Stimulated activated naive CD8-positive, alpha-beta T cell treated with anti-CD3 and anti-CD28 coated beads, Interleukin-15, amount 100 ng/mL, for 72 hours (primary cell): ENCODE measurements at regions not wholly inside any gene's neighbourhood (a gene's known extent, or its start where the extent isn't known, plus 50 kb on each side); places are given as distances from the start of the nearest gene placed in this dataset.
A peak's percentile ranks its signal among the peaks of the same experiment; 100 is the strongest.

Experiments
- ATAC-seq: fragments of 150-1000 bp; cut with Tn5 transposase; 2 replicates; pipeline ENCODE4 v1.10.0; 2021; ENCODE audit warnings: mild to moderate bottlenecking, moderate library complexity
- DNase-seq, 2 donors: peaks; one replicate each; pipeline ENCODE4 v3.0.0; 2021 to 2022
- H3K27ac Mint-ChIP-seq, 2 donors: one replicate each; pipeline ENCODE4 v1.8.0; 2022; ENCODE audit warnings: mild to moderate bottlenecking in 2 of 2, mixed read lengths in 2 of 2, moderate library complexity in 2 of 2
- H3K27me3 Mint-ChIP-seq: one replicate; pipeline ENCODE4 v1.8.0; 2022; ENCODE audit warnings: mixed read lengths
- H3K4me1 Mint-ChIP-seq: one replicate; pipeline ENCODE4 v1.8.0; 2022; ENCODE audit warnings: mild to moderate bottlenecking, mixed read lengths
- H3K4me3 Mint-ChIP-seq, 2 donors: one replicate each; pipeline ENCODE4 v1.8.0; 2022; ENCODE audit warnings: mild to moderate bottlenecking in 2 of 2, mixed read lengths in 2 of 2, moderate library complexity in 1 of 2
- H3K9me3 Mint-ChIP-seq, 2 donors: one replicate each; pipeline ENCODE4 v1.8.0; 2022; ENCODE audit warnings: mixed read lengths in 2 of 2

DNA sequence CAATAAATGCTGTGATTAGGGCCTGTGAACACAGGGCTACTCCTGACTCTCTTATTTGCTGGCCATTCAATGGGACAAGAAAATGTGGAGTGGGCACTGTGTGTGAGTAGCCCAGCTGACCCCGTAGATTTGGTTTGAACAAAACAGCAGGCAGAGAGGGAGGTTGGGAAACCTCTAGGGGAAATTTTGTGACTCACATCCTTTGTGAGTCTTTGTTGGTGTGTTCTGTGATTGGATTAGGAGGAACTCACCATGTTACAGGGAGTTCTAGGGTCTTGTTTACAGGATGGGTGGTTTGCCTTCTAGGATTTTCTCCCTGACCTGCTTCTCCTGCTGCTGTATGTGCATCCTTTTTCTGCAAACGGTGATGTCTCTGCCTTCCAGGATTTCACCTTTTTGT lies 128.3 kb upstream of the MKI67 start:
- no peaks in the 10 kb centered on the region for H3K9me3 Mint-ChIP-seq
- H3K4me3 Mint-ChIP-seq: no peak overlapping the region
- H3K27me3 Mint-ChIP-seq: peaks cover 24% of the 10 kb centered on the region
- no peak overlapping the region for H3K27ac Mint-ChIP-seq
- H3K4me1 Mint-ChIP-seq: peaks cover 13% of the 10 kb centered on the region
- ATAC-seq (no peak), DNase-seq (no peak)

DNA sequence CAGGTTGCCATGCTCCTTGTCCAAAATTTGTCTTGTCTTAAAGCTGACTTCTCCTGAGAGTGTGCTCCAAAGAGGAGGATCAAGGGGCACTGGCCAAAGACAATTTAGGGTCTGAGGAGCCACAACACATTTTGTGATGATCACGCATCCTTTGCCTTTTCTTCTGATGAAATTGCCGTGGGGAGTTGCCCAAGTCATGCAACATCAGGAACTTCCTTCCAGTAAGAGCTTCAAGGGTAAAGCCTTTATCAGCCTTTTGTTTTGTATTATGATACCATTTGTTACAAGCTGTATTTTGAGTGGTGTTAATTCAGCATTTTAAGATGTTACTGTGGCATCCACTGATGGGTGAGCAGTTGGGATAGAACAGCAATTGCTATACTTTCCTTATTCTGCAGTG lies 131.2 kb upstream of the MKI67 start:
- H3K27me3 Mint-ChIP-seq: peaks cover 23% of the 10 kb centered on the region
- DNase-seq (no peak), ATAC-seq (no peak)
- no peaks in the 10 kb centered on the region for H3K9me3 Mint-ChIP-seq
- H3K4me3 Mint-ChIP-seq: no peak overlapping the region
- H3K27ac Mint-ChIP-seq: no peak overlapping the region
- peaks cover 13% of the 10 kb centered on the region for H3K4me1 Mint-ChIP-seq

DNA sequence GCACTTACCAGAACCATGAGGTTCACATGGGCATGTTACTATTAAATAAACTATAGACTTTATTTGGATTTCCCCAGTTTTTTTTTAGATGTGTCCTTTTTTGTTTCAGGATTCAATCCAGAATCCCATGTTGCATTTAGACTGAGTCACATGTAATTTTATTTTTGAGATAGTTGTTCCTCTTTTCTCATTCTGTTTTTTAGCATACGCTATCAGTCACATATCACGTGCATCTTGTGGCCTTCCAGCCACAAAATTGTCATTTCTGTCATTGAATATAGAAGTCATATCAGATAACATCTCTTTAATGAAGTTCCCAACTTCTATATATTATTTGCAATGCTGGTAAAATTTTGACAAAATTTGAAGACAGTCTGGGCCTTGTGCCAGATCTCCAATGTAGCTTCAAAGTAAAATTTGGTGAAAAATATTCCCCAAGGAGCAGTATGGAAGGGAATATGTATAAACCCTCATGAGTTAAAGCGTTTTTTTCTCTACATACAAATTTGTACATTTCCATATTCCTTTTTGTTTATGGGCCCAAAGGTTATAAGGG lies 132.3 kb upstream of the MKI67 start:
- ATAC-seq: no peak
- no peaks in the 10 kb centered on the region for H3K9me3 Mint-ChIP-seq
- H3K4me1 Mint-ChIP-seq: peaks cover 13% of the 10 kb centered on the region
- no peak overlapping the region for H3K4me3 Mint-ChIP-seq
- no peak overlapping the region for H3K27ac Mint-ChIP-seq
- H3K27me3 Mint-ChIP-seq: peaks cover 33% of the 10 kb centered on the region
- DNase-seq: no peak

DNA sequence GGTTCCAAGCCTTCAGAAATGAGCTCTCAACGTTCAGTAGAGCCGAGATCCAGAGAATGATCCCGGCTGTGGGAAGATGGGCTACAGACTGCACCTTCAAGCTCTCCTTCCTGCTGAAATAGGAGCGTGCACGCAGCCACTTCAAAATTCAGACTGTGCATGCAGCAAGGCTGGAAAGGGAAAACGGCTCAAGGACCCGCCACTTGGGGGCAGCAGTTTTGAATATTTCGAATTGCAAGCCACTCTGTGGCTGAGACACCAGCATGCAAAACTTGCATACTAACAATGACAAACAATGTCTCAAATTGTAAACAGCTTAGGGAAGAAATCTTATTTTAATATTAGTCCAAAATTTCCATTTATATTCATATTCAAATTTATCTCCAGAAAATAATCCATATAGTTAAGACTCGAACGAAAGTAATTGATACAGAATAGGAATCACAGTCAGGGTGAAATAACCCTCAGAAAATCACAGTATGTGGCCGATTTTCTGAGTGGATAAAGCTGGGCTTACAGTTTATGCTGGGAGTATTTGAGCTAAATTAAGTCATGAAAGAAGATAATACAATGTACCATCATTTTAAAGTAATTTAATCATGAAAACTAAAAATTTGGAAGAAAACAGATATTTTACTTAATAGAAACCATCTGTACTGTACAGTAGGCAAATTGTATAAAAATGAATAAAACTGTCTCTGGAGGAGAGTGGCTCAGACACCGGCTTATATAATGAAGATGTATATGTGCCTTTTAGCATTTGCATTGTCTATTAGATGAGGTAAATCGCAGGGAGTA lies 137.9 kb upstream of the MKI67 start:
- Mint-ChIP-seq H3K27me3 (peaks cover 67% of the 10 kb centered on the region), H3K4me3 (no peak overlapping the region), H3K9me3 (no peaks in the 10 kb centered on the region), H3K4me1 (no peaks in the 10 kb centered on the region), H3K27ac (no peak overlapping the region)
- DNase-seq: peak; percentile 26
- ATAC-seq: no peak

DNA sequence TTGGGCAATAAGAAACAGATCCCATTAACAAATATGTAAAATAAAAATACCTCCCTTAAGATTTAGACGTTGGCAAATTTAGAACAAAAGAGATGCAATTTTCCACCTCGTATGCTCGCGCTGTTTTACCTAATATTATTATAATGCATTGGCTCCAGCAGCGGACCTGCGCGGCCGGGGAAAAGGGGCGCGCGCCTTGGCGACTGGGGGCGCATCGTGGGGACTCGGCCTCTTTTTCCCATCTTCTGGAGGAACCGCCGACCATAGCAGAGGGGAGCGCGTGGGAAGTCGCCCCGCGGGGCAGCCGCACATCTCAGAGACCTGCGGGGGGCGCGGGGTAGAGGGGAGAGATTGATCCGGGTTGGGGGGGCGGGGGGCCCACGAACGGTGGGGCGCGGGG lies 139.4 kb upstream of the MKI67 start:
- no peak overlapping the region for H3K27ac Mint-ChIP-seq
- no peak for DNase-seq
- peaks cover 76% of the 10 kb centered on the region for H3K27me3 Mint-ChIP-seq
- H3K4me3 Mint-ChIP-seq: no peak overlapping the region
- H3K9me3 Mint-ChIP-seq: no peaks in the 10 kb centered on the region
- ATAC-seq: peak; percentile 31
- H3K4me1 Mint-ChIP-seq: no peaks in the 10 kb centered on the region

DNA sequence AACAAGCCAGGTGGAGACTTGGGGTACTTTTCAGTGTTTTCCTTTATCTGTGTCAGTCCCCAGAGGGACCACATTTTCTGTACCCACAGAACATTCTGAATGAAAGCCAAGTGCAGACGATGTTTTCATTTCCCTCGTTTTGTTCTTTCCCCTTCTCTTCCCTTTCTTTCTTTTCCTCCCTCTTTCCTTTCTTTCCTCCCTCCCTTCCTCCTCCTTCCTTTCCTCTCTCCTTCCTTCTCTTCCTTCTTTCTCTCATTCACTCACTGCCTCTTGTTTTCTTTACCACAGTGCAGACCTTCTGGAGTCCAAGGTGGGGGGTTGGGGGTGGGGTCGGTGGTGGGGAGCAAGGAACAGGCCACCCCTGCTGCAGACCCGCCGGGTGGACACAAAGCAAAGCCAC lies 141.4 kb upstream of the MKI67 start:
- H3K27ac Mint-ChIP-seq: no peak overlapping the region
- no peak overlapping the region for H3K4me3 Mint-ChIP-seq
- peaks cover 87% of the 10 kb centered on the region for H3K27me3 Mint-ChIP-seq
- H3K4me1 Mint-ChIP-seq: no peaks in the 10 kb centered on the region
- DNase-seq (no peak), ATAC-seq (no peak)
- no peaks in the 10 kb centered on the region for H3K9me3 Mint-ChIP-seq

DNA sequence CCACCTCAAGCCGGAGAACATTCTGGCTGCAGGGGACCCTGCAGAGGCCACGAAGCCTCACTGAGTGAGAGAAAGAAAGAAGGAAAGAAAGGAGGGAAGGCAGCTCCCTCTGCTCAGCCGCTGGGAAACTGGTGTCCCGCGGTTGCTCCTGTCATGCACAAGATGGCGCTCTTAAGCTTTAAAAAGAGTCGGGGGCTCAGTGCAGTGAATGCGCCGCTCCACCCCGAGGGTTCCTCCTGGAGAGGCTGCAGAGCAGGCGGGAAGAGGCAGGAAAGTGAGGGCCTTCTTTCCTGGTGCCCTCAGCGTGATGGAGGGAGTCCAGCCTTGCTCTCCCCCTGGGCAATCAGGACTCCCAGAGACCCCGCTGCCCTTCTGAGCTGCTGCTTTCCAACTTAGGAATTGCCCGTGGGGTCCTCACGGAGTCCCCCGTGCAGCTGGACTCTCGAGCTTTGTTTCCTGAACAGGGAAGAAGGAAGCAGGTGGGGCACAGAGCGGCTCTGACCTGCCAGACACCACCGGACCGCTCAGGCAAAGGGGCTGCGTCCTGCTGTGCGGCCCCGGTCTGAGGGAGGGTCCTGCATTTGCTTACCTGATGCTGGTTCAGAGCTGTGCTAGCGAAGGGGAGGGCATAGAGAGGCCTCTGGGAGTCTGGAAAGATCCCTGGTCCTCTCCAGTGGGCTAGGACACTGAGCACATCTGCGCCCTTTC lies 141.9 kb upstream of the MKI67 start:
- no peaks in the 10 kb centered on the region for H3K4me1 Mint-ChIP-seq
- ATAC-seq (peak; percentile 16), DNase-seq (peak in 1 of 2 donors; percentile 10)
- H3K27me3 Mint-ChIP-seq: peaks cover 87% of the 10 kb centered on the region
- H3K9me3 Mint-ChIP-seq: no peaks in the 10 kb centered on the region
- no peak overlapping the region for H3K27ac Mint-ChIP-seq
- H3K4me3 Mint-ChIP-seq: no peak overlapping the region

DNA sequence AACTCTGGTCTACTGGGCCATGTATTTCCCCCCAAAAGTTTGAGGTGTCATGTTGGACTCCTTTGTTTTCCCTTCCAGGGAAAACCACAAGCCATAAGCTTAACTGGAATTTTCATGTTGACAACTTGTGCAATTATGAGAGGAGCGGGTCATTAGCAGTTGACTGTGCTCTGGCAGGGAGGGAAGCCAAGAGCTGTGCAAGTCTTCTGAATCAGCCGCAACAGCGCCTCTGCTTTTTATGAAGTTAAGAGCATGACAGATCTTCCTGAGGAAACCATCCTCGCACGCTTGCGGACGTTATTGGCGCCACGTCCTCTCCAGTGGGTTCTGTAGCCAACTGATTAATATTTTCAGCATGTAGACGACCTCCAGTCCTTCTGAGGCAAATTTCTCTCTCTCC lies 148.7 kb upstream of the MKI67 start:
- Mint-ChIP-seq H3K27me3 (peaks cover 82% of the 10 kb centered on the region), H3K9me3 (no peaks in the 10 kb centered on the region), H3K27ac (no peak overlapping the region), H3K4me3 (peak overlapping the region; percentile 30 to 42), H3K4me1 (peaks cover 12% of the 10 kb centered on the region)
- peak; percentile 56 for ATAC-seq
- no peak for DNase-seq

DNA sequence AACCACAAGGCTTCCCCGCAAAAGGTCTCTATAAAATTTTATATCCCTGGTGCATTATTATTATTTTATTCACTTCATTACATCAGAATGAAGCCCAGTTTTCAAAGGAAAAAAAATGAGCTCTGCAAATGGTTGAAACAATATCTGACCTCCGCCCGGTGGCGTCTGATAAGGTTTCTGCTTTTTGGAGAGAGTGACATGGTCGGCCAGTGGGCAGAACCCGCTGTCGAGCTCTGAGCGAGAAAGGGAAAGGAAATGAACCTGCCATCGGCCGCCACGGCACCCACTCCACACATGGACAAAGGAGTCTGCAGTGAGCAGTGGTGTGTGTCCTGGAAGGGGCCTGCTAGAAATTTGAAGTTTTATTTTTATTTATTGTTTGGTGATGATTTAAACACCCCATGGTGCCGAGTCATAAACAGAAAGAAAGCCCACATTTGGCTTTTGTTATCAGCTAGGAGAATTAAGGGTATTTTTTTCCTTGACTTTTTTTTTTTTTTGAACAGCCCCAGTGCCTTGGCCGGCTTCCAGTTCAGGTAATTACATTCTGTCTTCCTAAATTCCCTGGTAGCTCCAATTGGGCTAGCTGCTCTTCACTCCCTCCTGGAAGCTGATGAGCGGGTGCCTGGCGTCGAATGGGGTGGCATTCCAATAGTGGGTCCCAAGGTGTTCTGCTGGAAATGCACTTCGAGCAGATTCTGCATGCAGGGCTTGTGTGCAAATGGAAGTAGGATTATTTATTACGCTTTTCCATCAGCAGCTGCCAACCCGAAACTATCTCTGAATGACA lies 149.4 kb upstream of the MKI67 start:
- peak overlapping the region; percentile 30 to 42 for H3K4me3 Mint-ChIP-seq
- DNase-seq (no peak), ATAC-seq (no peak)
- peaks cover 75% of the 10 kb centered on the region for H3K27me3 Mint-ChIP-seq
- H3K9me3 Mint-ChIP-seq: no peaks in the 10 kb centered on the region
- peaks cover 12% of the 10 kb centered on the region for H3K4me1 Mint-ChIP-seq
- H3K27ac Mint-ChIP-seq: no peak overlapping the region

DNA sequence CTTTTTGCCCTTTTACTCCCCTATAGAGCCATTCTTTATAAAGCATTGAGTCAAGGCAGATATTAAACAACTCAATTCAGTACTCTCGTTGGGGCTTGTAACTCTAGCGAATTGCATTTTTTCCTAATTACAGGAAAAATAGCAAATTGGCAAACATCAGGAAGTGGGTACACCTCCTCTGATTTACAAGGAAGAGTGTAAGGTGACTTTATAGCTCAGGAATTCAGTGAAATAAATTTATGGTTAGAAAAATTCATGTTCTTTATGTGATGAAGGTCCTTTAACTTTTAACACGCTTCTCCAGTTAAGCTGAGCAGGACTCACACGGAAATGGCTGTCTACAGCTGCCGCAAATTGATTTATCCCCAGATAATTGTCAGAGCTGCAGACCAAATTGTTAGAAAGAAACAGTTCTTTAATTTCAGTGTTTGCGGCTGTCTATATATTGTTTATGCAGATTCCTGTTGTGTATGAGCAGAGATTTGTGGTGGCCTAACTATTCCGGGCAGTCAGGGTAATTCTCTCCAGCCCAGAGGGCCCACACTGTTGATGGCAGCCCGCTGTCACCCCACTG lies 151.1 kb upstream of the MKI67 start:
- peaks cover 60% of the 10 kb centered on the region for H3K27me3 Mint-ChIP-seq
- H3K27ac Mint-ChIP-seq: no peak overlapping the region
- no peak overlapping the region for H3K4me3 Mint-ChIP-seq
- ATAC-seq: no peak
- no peak for DNase-seq
- H3K9me3 Mint-ChIP-seq: no peaks in the 10 kb centered on the region
- peaks cover 12% of the 10 kb centered on the region for H3K4me1 Mint-ChIP-seq

DNA sequence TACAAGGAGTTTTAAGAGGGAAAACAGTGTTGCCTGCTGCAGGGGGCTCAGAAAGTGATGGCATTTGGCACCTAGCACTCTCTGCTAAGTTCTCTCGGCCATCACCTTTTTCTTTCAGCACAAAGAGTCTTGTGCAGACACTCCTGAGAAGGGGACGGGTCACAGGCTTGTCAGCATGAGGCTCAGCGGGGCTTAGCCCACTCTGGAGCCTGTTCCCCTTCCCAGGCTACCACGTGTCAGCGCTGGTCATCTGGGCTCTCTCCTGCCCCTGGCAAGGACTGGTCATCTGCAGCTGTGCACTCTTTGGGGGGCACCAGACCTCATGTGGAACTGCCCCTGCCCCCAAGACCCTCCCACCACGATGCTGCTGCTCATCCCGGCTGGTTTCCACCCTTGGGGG lies 152.1 kb upstream of the MKI67 start:
- no peak for DNase-seq
- ATAC-seq: no peak
- no peak overlapping the region for H3K27ac Mint-ChIP-seq

DNA sequence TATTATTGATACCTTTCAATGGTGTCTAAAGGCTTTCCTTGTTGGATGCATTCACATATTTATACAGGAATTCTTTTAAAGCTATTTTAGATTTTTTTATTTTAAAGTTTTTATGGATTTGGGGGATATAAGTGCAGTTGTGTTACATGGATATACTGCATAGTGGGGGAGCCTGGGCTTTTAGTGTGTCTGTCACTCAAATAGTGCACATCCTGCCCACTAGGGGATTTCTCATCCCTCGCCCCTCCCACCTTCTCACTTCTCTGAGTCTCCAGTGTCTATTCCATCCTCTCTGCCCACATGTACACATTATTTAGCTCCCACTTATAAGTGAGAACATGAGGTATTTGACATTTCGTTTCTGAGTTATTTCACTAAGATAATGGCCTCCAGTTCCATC lies 154.0 kb upstream of the MKI67 start:
- H3K4me1 Mint-ChIP-seq: peaks cover 5% of the 10 kb centered on the region
- no peak overlapping the region for H3K27ac Mint-ChIP-seq
- H3K27me3 Mint-ChIP-seq: peaks cover 44% of the 10 kb centered on the region
- ATAC-seq (no peak), DNase-seq (no peak)
- no peak overlapping the region for H3K4me3 Mint-ChIP-seq
- no peaks in the 10 kb centered on the region for H3K9me3 Mint-ChIP-seq

More for the DNA sequence above, 152.1 kb upstream of the MKI67 start:
- H3K4me1 Mint-ChIP-seq: peaks cover 12% of the 10 kb centered on the region
- no peaks in the 10 kb centered on the region for H3K9me3 Mint-ChIP-seq
- peaks cover 50% of the 10 kb centered on the region for H3K27me3 Mint-ChIP-seq
- no peak overlapping the region for H3K4me3 Mint-ChIP-seq

DNA sequence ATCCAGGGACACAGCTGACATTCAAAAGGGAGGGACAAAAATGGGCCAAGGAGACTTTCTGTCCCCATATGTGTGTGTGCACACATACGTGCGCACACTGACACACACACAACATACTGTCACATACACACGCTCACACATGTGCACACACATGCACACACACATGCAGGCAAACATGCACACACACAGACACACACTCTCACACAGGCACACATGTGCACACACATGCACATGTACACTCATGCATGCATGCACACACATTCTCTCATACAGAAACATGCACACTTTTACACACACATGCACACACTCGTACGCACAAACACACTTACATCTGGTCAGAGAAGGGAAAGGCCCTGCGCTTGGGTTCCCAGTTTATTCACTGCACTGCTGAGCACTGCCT lies 155.1 kb upstream of the MKI67 start:
- no peak overlapping the region for H3K27ac Mint-ChIP-seq
- peaks cover 45% of the 10 kb centered on the region for H3K27me3 Mint-ChIP-seq
- H3K9me3 Mint-ChIP-seq: no peaks in the 10 kb centered on the region
- no peak overlapping the region for H3K4me3 Mint-ChIP-seq
- DNase-seq (no peak), ATAC-seq (no peak)
- H3K4me1 Mint-ChIP-seq: no peaks in the 10 kb centered on the region

DNA sequence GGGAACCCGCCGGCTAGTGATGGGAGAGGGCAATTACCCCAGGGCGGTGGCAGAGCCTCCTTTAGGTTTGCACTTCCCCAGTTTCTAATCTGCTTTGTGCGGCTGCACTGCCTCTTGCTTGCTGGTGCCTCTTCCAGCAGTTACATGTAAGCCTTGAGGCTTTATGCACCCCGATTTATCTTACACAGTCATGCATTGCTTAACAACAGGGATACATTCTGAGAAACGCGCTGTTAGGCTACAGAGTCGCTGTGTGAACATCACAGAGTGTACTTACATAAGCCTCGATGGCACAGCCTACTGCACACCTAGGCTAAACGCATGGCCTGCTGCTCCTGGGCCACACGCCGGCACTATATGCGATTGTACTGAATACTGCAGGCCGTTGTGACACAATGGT lies 155.6 kb upstream of the MKI67 start:
- Mint-ChIP-seq H3K9me3 (no peaks in the 10 kb centered on the region), H3K27ac (no peak overlapping the region), H3K4me1 (no peaks in the 10 kb centered on the region), H3K27me3 (peaks cover 47% of the 10 kb centered on the region), H3K4me3 (no peak overlapping the region)
- DNase-seq (no peak), ATAC-seq (no peak)

DNA sequence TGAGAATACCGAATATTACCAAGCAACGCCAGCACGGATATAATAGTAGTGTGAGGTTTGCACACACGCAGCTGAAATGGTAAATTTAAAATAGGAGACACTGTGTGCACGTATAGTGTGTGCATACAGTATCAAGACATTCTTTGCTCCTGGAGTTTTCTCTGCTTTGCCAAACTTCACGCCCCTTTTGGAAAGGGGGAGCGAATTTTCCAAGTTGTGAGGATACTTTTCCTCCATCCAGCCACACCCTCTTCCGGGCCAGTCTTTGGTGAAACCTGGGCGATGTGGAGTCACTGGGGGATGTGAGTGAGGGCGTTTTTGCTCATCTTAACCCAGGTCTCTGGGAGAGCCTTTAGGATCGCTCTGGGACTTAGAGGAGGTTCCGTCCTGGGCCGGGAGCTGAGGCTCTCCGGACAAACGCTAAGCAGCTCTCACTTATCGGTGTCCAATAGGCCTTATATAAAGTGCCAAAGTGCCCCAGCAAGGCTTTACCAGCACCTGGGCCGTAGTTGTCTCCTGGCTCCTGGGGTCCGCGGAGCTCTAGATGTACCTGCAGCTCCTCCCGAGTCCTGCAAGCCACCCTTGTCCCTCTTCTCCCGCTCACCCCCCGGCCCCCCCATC lies 160.0 kb upstream of the MKI67 start:
- H3K4me1 Mint-ChIP-seq: no peaks in the 10 kb centered on the region
- H3K27ac Mint-ChIP-seq: no peak overlapping the region
- peaks cover 3 to 12% of the 10 kb centered on the region in 2 donors for H3K9me3 Mint-ChIP-seq
- DNase-seq: no peak
- peaks cover 63% of the 10 kb centered on the region for H3K27me3 Mint-ChIP-seq
- no peak overlapping the region for H3K4me3 Mint-ChIP-seq
- no peak for ATAC-seq
